ENCODE measurements at regions not wholly inside any gene's neighbourhood (a gene's known extent, or its start where the extent isn't known, plus 50 kb on each side); places are given as distances from the start of the nearest gene placed in this dataset.

- no peak for DNase-seq (ENCODE audit: low spot score)
- Histone ChIP-seq H3K4me1 (no peaks in the 10 kb centered on the region), H3K27ac (no peak overlapping the region), H3K27me3 (no peaks in the 10 kb centered on the region), H3K36me3 (no peaks in the 10 kb centered on the region), H3K9me3 (no peaks in the 10 kb centered on the region), H3K4me3 (no peak overlapping the region)
- TF ChIP-seq, protein P1, sequence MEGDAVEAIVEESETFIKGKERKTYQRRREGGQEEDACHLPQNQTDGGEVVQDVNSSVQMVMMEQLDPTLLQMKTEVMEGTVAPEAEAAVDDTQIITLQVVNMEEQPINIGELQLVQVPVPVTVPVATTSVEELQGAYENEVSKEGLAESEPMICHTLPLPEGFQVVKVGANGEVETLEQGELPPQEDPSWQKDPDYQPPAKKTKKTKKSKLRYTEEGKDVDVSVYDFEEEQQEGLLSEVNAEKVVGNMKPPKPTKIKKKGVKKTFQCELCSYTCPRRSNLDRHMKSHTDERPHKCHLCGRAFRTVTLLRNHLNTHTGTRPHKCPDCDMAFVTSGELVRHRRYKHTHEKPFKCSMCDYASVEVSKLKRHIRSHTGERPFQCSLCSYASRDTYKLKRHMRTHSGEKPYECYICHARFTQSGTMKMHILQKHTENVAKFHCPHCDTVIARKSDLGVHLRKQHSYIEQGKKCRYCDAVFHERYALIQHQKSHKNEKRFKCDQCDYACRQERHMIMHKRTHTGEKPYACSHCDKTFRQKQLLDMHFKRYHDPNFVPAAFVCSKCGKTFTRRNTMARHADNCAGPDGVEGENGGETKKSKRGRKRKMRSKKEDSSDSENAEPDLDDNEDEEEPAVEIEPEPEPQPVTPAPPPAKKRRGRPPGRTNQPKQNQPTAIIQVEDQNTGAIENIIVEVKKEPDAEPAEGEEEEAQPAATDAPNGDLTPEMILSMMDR (IDR thresholded peaks at IDR 0.05) = no peak
Measured at GRCh38 chr5:56658972-56659371, 156.4 kb upstream of the MAP3K1 start.

GRCh38 chr5:56656846-56657726 is 158.3 kb upstream of the MAP3K1 start:
- no peaks in the 10 kb centered on the region for H3K36me3 ChIP-seq
- H3K27ac ChIP-seq = no peak overlapping the region
- no peak for DNase-seq (ENCODE audit: low spot score)
- no peak overlapping the region for H3K4me3 ChIP-seq
- TF ChIP-seq, protein P1 (IDR thresholded peaks at IDR 0.05) = no peak
- no peaks in the 10 kb centered on the region for H3K4me1 ChIP-seq
- H3K27me3 ChIP-seq = no peaks in the 10 kb centered on the region
- no peaks in the 10 kb centered on the region for H3K9me3 ChIP-seq

DNA sequence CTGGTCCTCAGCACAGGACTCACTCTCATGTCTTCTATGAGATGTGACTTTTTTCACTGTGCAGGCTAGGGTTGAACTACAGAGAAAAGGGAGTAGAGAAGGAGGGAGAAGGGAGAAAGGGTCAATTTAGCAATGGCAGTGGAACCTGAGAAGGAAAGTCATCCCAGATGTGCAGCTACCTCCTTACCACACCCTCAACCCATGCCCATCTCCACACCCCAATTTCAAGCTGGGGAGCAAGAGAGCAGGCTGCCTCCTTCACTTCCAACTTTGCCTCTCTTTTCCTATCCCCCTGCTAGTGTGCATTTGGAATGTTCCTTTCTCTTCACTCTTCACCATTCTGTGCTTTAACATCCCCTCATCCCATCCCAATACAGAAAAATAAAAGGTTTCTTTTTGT is 163.5 kb upstream of the MAP3K1 start:
- Histone ChIP-seq H3K36me3 (no peaks in the 10 kb centered on the region), H3K27ac (no peak overlapping the region), H3K27me3 (no peaks in the 10 kb centered on the region), H3K9me3 (no peaks in the 10 kb centered on the region), H3K4me3 (no peak overlapping the region), H3K4me1 (peaks cover 0 to 9% of the 10 kb centered on the region in 2 donors)
- TF ChIP-seq, protein P1 (IDR thresholded peaks at IDR 0.05) = no peak
- no peak for DNase-seq (ENCODE audit: low spot score)

- no peaks in the 10 kb centered on the region for H3K36me3 ChIP-seq
- no peak for DNase-seq (ENCODE audit: low spot score)
- no peak overlapping the region for H3K27ac ChIP-seq
- H3K4me1 ChIP-seq = peaks cover 0 to 9% of the 10 kb centered on the region in 2 donors
- TF ChIP-seq, protein P1 (IDR thresholded peaks at IDR 0.05) = no peak
- no peaks in the 10 kb centered on the region for H3K9me3 ChIP-seq
- no peaks in the 10 kb centered on the region for H3K27me3 ChIP-seq
- H3K4me3 ChIP-seq = no peak overlapping the region
Measured at GRCh38 chr5:56650386-56650785, 165.0 kb upstream of the MAP3K1 start.

DNA sequence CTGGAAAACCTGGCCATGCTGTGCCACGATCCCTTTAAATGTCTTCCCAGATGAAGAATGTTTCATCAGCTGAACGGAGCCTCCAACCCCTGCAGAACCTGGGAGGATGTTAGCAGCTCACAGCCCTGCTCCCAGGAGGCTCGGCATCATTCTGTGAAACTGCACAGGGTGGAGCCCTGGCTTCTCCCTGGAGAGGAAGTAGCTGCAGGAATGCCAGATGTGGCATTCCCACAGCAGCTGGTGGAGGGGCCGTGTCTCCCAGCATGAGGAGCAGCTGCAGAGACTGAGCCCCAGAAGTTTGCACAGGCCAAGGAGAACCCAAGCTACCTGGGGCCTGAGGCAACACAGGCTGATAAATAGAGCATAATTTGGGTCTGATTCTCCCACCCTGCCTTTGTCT is 165.8 kb upstream of the MAP3K1 start:
- DNase-seq (ENCODE audit: low spot score) = no peak
- Histone ChIP-seq H3K27ac (no peak overlapping the region), H3K9me3 (no peaks in the 10 kb centered on the region), H3K36me3 (no peaks in the 10 kb centered on the region), H3K4me1 (peaks cover 0 to 9% of the 10 kb centered on the region in 2 donors), H3K27me3 (no peaks in the 10 kb centered on the region), H3K4me3 (no peak overlapping the region)
- TF ChIP-seq, protein P1 (IDR thresholded peaks at IDR 0.05) = no peak

All from right atrium auricular region (tissue), 2 donors.